GM10266 (cell line): ENCODE measurements at regions not wholly inside any gene's neighbourhood (a gene's known extent, or its start where the extent isn't known, plus 50 kb on each side); places are given as distances from the start of the nearest gene placed in this dataset.

Experiments used
- DNase-seq: peaks from one replicate; pipeline ENCODE4 v3.0.0; 2012; ENCODE audit errors: extremely low spot score
- CTCF ChIP-seq: IDR thresholded peaks from 2 replicates; pipeline ENCODE4 v1.5.1; 2012; ENCODE audit warnings: mild to moderate bottlenecking, low read depth; ENCODE audit not compliant: control insufficient read depth, insufficient read depth; ENCODE audit errors: missing control alignments

- DNase-seq: no peak
- TF ChIP-seq CTCF: no peak
Observed at GRCh38 chrX:28042826-28043564, 61.7 kb upstream of the DCAF8L1 start.

- DNase-seq: no peak
- no peak for TF ChIP-seq CTCF
Observed at GRCh38 chrX:28042260-28042659, 61.0 kb upstream of the DCAF8L1 start.

GRCh38 chrX:28039258-28039657 is 58.0 kb upstream of the DCAF8L1 start:
- TF ChIP-seq CTCF: no peak
- DNase-seq: no peak
